ENCODE measurements at regions not wholly inside any gene's neighbourhood (a gene's known extent, or its start where the extent isn't known, plus 50 kb on each side); places are given as distances from the start of the nearest gene placed in this dataset.

DNA sequence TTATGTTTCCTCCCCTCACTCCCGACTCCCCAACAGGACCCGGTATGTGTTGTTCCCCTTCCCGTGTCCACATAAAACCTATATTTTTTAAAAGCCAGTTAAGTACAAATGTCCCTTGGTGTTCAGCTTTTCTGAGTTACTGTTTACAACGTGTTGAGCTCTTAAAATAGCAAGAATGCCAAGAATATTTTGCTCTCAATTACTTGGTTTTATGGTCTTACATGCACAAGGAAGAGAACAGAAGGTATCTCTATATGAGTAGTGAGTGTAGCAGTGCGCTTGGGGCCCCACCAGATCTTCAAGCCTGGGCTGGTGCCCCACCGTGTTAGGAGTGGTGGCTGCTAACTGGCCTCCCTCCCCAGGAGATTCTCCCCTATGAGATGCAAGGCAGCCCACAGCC is 75.3 kb downstream of the RIN2 start:
- TF ChIP-seq, protein P1, sequence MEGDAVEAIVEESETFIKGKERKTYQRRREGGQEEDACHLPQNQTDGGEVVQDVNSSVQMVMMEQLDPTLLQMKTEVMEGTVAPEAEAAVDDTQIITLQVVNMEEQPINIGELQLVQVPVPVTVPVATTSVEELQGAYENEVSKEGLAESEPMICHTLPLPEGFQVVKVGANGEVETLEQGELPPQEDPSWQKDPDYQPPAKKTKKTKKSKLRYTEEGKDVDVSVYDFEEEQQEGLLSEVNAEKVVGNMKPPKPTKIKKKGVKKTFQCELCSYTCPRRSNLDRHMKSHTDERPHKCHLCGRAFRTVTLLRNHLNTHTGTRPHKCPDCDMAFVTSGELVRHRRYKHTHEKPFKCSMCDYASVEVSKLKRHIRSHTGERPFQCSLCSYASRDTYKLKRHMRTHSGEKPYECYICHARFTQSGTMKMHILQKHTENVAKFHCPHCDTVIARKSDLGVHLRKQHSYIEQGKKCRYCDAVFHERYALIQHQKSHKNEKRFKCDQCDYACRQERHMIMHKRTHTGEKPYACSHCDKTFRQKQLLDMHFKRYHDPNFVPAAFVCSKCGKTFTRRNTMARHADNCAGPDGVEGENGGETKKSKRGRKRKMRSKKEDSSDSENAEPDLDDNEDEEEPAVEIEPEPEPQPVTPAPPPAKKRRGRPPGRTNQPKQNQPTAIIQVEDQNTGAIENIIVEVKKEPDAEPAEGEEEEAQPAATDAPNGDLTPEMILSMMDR (conservative IDR thresholded peaks at IDR 0.05) = no peak
- no peak for TF ChIP-seq ZFX (IDR thresholded peaks at IDR 0.05)
